ENCODE measurements at regions not wholly inside any gene's neighbourhood (a gene's known extent, or its start where the extent isn't known, plus 50 kb on each side); places are given as distances from the start of the nearest gene placed in this dataset.

- peak; percentile 53 for DNase-seq
Measured at GRCh38 chr14:22084393-22085281, 411.0 kb upstream of the OR4E1 start.

- no peak for DNase-seq
Measured at GRCh38 chr14:22081337-22081736, 407.7 kb upstream of the OR4E1 start.

GRCh38 chr14:22079766-22080165, 406.1 kb upstream of the OR4E1 start:
- DNase-seq, result no peak

GRCh38 chr14:22073801-22074200, 400.2 kb upstream of the OR4E1 start:
- DNase-seq, result no peak

GRCh38 chr14:22071006-22071405, 397.4 kb upstream of the OR4E1 start:
- peak; percentile 28 for DNase-seq

- peak; percentile 55 for DNase-seq
Measured at GRCh38 chr14:22070119-22070982, 396.7 kb upstream of the OR4E1 start.

- DNase-seq, result no peak
Measured at GRCh38 chr14:22065347-22065746, 391.7 kb upstream of the OR4E1 start.

- no peak for DNase-seq
Measured at GRCh38 chr14:22059201-22059600, 385.6 kb upstream of the OR4E1 start.

- DNase-seq, result peak; percentile 45
Measured at GRCh38 chr14:22052795-22053194, 379.2 kb upstream of the OR4E1 start.

GRCh38 chr14:22047115-22047514, 373.5 kb upstream of the OR4E1 start:
- peak; percentile 63 for DNase-seq

GRCh38 chr14:22046063-22046462, 372.4 kb upstream of the OR4E1 start:
- DNase-seq, result no peak

- DNase-seq, result no peak
Measured at GRCh38 chr14:22044193-22044592, 370.6 kb upstream of the OR4E1 start.

- DNase-seq, result no peak
Measured at GRCh38 chr14:22040781-22041125, 367.1 kb upstream of the OR4E1 start.

GRCh38 chr14:22039938-22040780, 366.5 kb upstream of the OR4E1 start:
- peak; percentile 55 for DNase-seq

- DNase-seq, result no peak
Measured at GRCh38 chr14:22036541-22037239, 363.1 kb upstream of the OR4E1 start.

GRCh38 chr14:22026527-22026926, 352.9 kb upstream of the OR4E1 start:
- DNase-seq, result no peak

GRCh38 chr14:22025879-22026278, 352.3 kb upstream of the OR4E1 start:
- DNase-seq, result no peak

GRCh38 chr14:22024137-22024536, 350.5 kb upstream of the OR4E1 start:
- no peak for DNase-seq

GRCh38 chr14:22018890-22019289, 345.3 kb upstream of the OR4E1 start:
- no peak for DNase-seq

- DNase-seq, result no peak
Measured at GRCh38 chr14:22012452-22012851, 338.8 kb upstream of the OR4E1 start.

GRCh38 chr14:22011253-22011642, 337.6 kb upstream of the OR4E1 start:
- no peak for DNase-seq

- no peak for DNase-seq
Measured at GRCh38 chr14:22010545-22011252, 337.1 kb upstream of the OR4E1 start.
